ENCODE measurements at regions not wholly inside any gene's neighbourhood (a gene's known extent, or its start where the extent isn't known, plus 50 kb on each side); places are given as distances from the start of the nearest gene placed in this dataset.

- ChIA-PET POLR2A (no interaction called here), RAD21 (ENCODE audit: unreplicated experiment) (no interaction called here), CTCF (interaction anchor here (0.6 to 1.5 kb wide), 2 partner anchors 81 to 605 kb away, joined by 3 to 4 read pairs; no protein-coding TSS in a partner anchor), SMC1A (ENCODE audit: uncharacterized antibody, unreplicated experiment) (interaction anchor here (1.0 kb wide), 1 partner anchor 23 kb away, joined by 3 read pairs; no protein-coding TSS in a partner anchor)
- Histone ChIP-seq H3K27me3 (replicated peaks in 1 of 2; ENCODE audit: control insufficient read depth in 2 of 2, insufficient read depth in 2 of 2, low read length in 1 of 2) (no peaks in the 10 kb centered on the region), H3K4me3 (no peak overlapping the region), H3K4me1 (ENCODE audit: control insufficient read depth, insufficient read depth, low read length) (no peaks in the 10 kb centered on the region), H2AFZ (ENCODE audit: control insufficient read depth, low read depth, low read length) (no peak overlapping the region), H3K27ac (ENCODE audit: control insufficient read depth, insufficient read depth) (no peak overlapping the region), H3K79me2 (ENCODE audit: control insufficient read depth, insufficient read depth, low read length) (no peaks in the 10 kb centered on the region), H3K9me3 (replicated peaks; ENCODE audit: control insufficient read depth, insufficient read depth, low read length) (no peaks in the 10 kb centered on the region), H3K4me2 (ENCODE audit: control insufficient read depth, insufficient read depth) (no peak overlapping the region), H3K36me3 (ENCODE audit: control insufficient read depth in 2 of 2, insufficient read depth in 2 of 2, low read length in 1 of 2) (no peaks in the 10 kb centered on the region), H3K9ac (ENCODE audit: control insufficient read depth, insufficient read depth, low read length) (no peak overlapping the region), H4K20me1 (ENCODE audit: control insufficient read depth, insufficient read depth) (no peaks in the 10 kb centered on the region)
- FAIRE-seq: no peak
- ATAC-seq: peak; percentile 64
- BruUV-seq (replicated peaks): no TSS peak
- intact Hi-C loops (cut with micrococcal nuclease; ENCODE audit: unreplicated experiment): no loop called here
- 48% methylated on average over 7 of the region's 7 CpGs for WGBS (ENCODE audit: insufficient coverage, insufficient replicate concordance, low lambda C conversion rate, missing lambda C conversion rate)
- no peak for DNase-seq (ENCODE audit: low read depth, low spot score)
- in situ Hi-C loops (cut with MboI): no loop called here
- TF ChIP-seq MYB (IDR thresholded peaks at IDR 0.05; ENCODE audit: borderline replicate concordance, low read depth, low read length): no peak
- no peak for TF ChIP-seq HCFC1 (IDR thresholded peaks at IDR 0.05; ENCODE audit: low read length)
- no peak for TF ChIP-seq TAF1 (IDR thresholded peaks at IDR 0.05; ENCODE audit: borderline replicate concordance, low read depth, low read length)
- peak; percentile 82 for TF ChIP-seq SPI1 (IDR thresholded peaks at IDR 0.05; ENCODE audit: borderline replicate concordance, insufficient read depth, low read depth, low read length)
- TF ChIP-seq NR2C1 (IDR thresholded peaks at IDR 0.05): no peak
- 0 out of 2 replicates have a peak, but pooled peaks have one; percentile 15 for TF ChIP-seq RAD21 (IDR thresholded peaks at IDR 0.05; ENCODE audit: insufficient read depth, low read depth, low read length)
- no peak for TF ChIP-seq GABPA (IDR thresholded peaks at IDR 0.05; ENCODE audit: low read depth)
- TF ChIP-seq SMARCA5 (IDR thresholded peaks at IDR 0.05): no peak
- TF ChIP-seq, protein P1, sequence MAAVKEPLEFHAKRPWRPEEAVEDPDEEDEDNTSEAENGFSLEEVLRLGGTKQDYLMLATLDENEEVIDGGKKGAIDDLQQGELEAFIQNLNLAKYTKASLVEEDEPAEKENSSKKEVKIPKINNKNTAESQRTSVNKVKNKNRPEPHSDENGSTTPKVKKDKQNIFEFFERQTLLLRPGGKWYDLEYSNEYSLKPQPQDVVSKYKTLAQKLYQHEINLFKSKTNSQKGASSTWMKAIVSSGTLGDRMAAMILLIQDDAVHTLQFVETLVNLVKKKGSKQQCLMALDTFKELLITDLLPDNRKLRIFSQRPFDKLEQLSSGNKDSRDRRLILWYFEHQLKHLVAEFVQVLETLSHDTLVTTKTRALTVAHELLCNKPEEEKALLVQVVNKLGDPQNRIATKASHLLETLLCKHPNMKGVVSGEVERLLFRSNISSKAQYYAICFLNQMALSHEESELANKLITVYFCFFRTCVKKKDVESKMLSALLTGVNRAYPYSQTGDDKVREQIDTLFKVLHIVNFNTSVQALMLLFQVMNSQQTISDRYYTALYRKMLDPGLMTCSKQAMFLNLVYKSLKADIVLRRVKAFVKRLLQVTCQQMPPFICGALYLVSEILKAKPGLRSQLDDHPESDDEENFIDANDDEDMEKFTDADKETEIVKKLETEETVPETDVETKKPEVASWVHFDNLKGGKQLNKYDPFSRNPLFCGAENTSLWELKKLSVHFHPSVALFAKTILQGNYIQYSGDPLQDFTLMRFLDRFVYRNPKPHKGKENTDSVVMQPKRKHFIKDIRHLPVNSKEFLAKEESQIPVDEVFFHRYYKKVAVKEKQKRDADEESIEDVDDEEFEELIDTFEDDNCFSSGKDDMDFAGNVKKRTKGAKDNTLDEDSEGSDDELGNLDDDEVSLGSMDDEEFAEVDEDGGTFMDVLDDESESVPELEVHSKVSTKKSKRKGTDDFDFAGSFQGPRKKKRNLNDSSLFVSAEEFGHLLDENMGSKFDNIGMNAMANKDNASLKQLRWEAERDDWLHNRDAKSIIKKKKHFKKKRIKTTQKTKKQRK (IDR thresholded peaks at IDR 0.05; ENCODE audit: low read depth, low read length): no peak
- no peak for TF ChIP-seq PAX8 (IDR thresholded peaks at IDR 0.05)
- TF ChIP-seq SUPT20H (IDR thresholded peaks at IDR 0.05; ENCODE audit: borderline replicate concordance, control insufficient read depth, low read depth, low read length): no peak
- no peak for TF ChIP-seq TCF3 (IDR thresholded peaks at IDR 0.05; ENCODE audit: borderline replicate concordance, insufficient read depth, low read depth, low read length)
- TF ChIP-seq, protein P2, sequence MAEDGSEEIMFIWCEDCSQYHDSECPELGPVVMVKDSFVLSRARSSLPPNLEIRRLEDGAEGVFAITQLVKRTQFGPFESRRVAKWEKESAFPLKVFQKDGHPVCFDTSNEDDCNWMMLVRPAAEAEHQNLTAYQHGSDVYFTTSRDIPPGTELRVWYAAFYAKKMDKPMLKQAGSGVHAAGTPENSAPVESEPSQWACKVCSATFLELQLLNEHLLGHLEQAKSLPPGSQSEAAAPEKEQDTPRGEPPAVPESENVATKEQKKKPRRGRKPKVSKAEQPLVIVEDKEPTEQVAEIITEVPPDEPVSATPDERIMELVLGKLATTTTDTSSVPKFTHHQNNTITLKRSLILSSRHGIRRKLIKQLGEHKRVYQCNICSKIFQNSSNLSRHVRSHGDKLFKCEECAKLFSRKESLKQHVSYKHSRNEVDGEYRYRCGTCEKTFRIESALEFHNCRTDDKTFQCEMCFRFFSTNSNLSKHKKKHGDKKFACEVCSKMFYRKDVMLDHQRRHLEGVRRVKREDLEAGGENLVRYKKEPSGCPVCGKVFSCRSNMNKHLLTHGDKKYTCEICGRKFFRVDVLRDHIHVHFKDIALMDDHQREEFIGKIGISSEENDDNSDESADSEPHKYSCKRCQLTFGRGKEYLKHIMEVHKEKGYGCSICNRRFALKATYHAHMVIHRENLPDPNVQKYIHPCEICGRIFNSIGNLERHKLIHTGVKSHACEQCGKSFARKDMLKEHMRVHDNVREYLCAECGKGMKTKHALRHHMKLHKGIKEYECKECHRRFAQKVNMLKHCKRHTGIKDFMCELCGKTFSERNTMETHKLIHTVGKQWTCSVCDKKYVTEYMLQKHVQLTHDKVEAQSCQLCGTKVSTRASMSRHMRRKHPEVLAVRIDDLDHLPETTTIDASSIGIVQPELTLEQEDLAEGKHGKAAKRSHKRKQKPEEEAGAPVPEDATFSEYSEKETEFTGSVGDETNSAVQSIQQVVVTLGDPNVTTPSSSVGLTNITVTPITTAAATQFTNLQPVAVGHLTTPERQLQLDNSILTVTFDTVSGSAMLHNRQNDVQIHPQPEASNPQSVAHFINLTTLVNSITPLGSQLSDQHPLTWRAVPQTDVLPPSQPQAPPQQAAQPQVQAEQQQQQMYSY (CRISPR knock-in tag; IDR thresholded peaks at IDR 0.05): no peak
- no peak for TF ChIP-seq NFYA (IDR thresholded peaks at IDR 0.05; ENCODE audit: borderline replicate concordance, low read depth, low read length)
- no peak for TF ChIP-seq LARP7 (IDR thresholded peaks at IDR 0.05)
- TF ChIP-seq, protein P3, sequence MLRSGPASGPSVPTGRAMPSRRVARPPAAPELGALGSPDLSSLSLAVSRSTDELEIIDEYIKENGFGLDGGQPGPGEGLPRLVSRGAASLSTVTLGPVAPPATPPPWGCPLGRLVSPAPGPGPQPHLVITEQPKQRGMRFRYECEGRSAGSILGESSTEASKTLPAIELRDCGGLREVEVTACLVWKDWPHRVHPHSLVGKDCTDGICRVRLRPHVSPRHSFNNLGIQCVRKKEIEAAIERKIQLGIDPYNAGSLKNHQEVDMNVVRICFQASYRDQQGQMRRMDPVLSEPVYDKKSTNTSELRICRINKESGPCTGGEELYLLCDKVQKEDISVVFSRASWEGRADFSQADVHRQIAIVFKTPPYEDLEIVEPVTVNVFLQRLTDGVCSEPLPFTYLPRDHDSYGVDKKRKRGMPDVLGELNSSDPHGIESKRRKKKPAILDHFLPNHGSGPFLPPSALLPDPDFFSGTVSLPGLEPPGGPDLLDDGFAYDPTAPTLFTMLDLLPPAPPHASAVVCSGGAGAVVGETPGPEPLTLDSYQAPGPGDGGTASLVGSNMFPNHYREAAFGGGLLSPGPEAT (IDR thresholded peaks at IDR 0.05; ENCODE audit: low read depth): no peak
Measured at GRCh38 chr18:27449104-27449503, 264.0 kb upstream of the CHST9 start.

Data from GM12878 (cell line).